SK-N-SH (cell line): ENCODE measurements at regions not wholly inside any gene's neighbourhood (a gene's known extent, or its start where the extent isn't known, plus 50 kb on each side); places are given as distances from the start of the nearest gene placed in this dataset.

Experiments
- CTCF ChIA-PET: fragments of 300-600, 350-600 bp; formaldehyde crosslinking; extraction: SDS; loops from one replicate; lab custom pipeline; 2021; lab: Yijun Ruan, JAX
- POLR2A ChIA-PET: fragments of 350-600 bp; sonication (Branson Sonifier 250); formaldehyde crosslinking; extraction: SDS; loops from one replicate; lab custom pipeline; 2020; ENCODE audit warnings: antibody characterized with exemption, inconsistent platforms; lab: Yijun Ruan, JAX
- DNase-seq: peaks from one replicate; pipeline ENCODE4 v3.0.0; 2012
- H2AFZ ChIP-seq: fragments of 200-600 bp; sonication (generic); 2 replicates; pipeline ENCODE4 v1.8.1; 2016; ENCODE audit warnings: antibody characterized with exemption, mild to moderate bottlenecking, low read depth
- H3F3A ChIP-seq: fragments of 200-600 bp; sonication (generic); replicated peaks from 2 replicates; pipeline ENCODE3; 2016; ENCODE audit warnings: antibody characterized with exemption, mild to moderate bottlenecking; ENCODE audit not compliant: insufficient read depth
- H3K27ac ChIP-seq, 2 experiments: fragments of 200-500 bp in 1 of 2; fragments of 200-600 bp in 1 of 2; sonication (Bioruptor generic) in 1 of 2; sonication (generic), shearing (Covaris generic) in 1 of 2; 2 replicates each; pipeline versions ENCODE4 v1.5.1 to v1.6.1; 2014 to 2016; ENCODE audit warnings: low read depth in 2 of 2, inconsistent platforms in 1 of 2, low read length in 1 of 2, mild to moderate bottlenecking in 1 of 2, mixed read lengths in 1 of 2
- H3K27me3 ChIP-seq: fragments of 200-600 bp; sonication (generic), shearing (Covaris generic); 2 replicates; pipeline ENCODE4 v1.6.1; 2016; ENCODE audit warnings: mixed run types; ENCODE audit not compliant: insufficient read depth
- H3K36me3 ChIP-seq, 2 experiments: fragments of 200-500 bp in 1 of 2; fragments of 200-600 bp in 1 of 2; sonication (Bioruptor generic) in 1 of 2; sonication (generic) in 1 of 2; replicated peaks in 1 of 2; 2 replicates each; pipeline versions ENCODE3 to v1.5.1; 2014 to 2016; ENCODE audit warnings: low read length in 1 of 2, mild to moderate bottlenecking in 1 of 2; ENCODE audit not compliant: insufficient read depth in 2 of 2, control insufficient read depth in 1 of 2
- H3K4me1 ChIP-seq, 2 experiments: fragments of 200-500 bp in 1 of 2; fragments of 200-600 bp in 1 of 2; sonication (Bioruptor generic) in 1 of 2; sonication (generic), shearing (Covaris generic) in 1 of 2; 2 replicates each; pipeline versions ENCODE4 v1.5.1 to v1.6.1; 2014 to 2016; ENCODE audit warnings: low read depth in 1 of 2, low read length in 1 of 2, mixed run types in 1 of 2; ENCODE audit not compliant: insufficient read depth in 2 of 2, control insufficient read depth in 1 of 2
- H3K4me2 ChIP-seq: fragments of 200-600 bp; sonication (generic), shearing (Covaris generic); 2 replicates; pipeline ENCODE4 v1.6.1; 2017; ENCODE audit warnings: mixed run types
- H3K4me3 ChIP-seq, 2 experiments: fragments of 200-500 bp in 1 of 2; fragments of 200-600 bp in 1 of 2; sonication (Bioruptor generic) in 1 of 2; sonication (generic), shearing (Covaris generic) in 1 of 2; 2 replicates each; pipeline versions ENCODE4 v1.5.1 to v1.8.1; 2014 to 2016; ENCODE audit warnings: low read depth in 2 of 2, inconsistent platforms in 1 of 2, low read length in 1 of 2, mild to moderate bottlenecking in 1 of 2, mixed read lengths in 1 of 2, moderate library complexity in 1 of 2
- H3K79me2 ChIP-seq: fragments of 200-600 bp; sonication (generic); 2 replicates; pipeline ENCODE4 v1.8.1; 2017; ENCODE audit warnings: mild to moderate bottlenecking; ENCODE audit not compliant: insufficient read depth
- H3K9ac ChIP-seq: fragments of 200-600 bp; sonication (generic); 2 replicates; pipeline ENCODE4 v1.6.1; 2017; ENCODE audit warnings: mixed run types
- H3K9me2 ChIP-seq: fragments of 200-600 bp; sonication (generic); 2 replicates; pipeline ENCODE4 v1.6.1; 2017; ENCODE audit warnings: mixed run types
- H3K9me3 ChIP-seq: fragments of 200-600 bp; sonication (generic); 2 replicates; pipeline ENCODE4 v1.6.1; 2017; ENCODE audit warnings: mixed run types, mild to moderate bottlenecking, moderate library complexity
- H4K20me1 ChIP-seq: fragments of 200-600 bp; sonication (generic); 2 replicates; pipeline ENCODE4 v1.6.1; 2017; ENCODE audit warnings: mild to moderate bottlenecking, mixed run types; ENCODE audit not compliant: insufficient read depth
- CHD2 ChIP-seq: fragments of 150-350 bp; IDR thresholded peaks from 2 replicates; pipeline ENCODE4 v1.6.1; 2018; ENCODE audit warnings: low read length; ENCODE audit not compliant: partially characterized antibody
- ELF1 ChIP-seq: IDR thresholded peaks from 2 replicates; pipeline ENCODE4 v1.4.0; 2012
- EP300 ChIP-seq, 2 experiments: IDR thresholded peaks; 2 replicates each; pipeline versions ENCODE4 v1.4.0 to v1.6.1; 2012; ENCODE audit warnings: borderline replicate concordance in 1 of 2, low read depth in 1 of 2, low read length in 1 of 2
- EZH2phosphoT487 ChIP-seq: fragments of 200-600 bp; sonication (generic); IDR thresholded peaks from 2 replicates; pipeline ENCODE4 v1.6.1; 2017; ENCODE audit warnings: low read depth, mixed run types, mild to moderate bottlenecking, antibody characterized with exemption, moderate library complexity, borderline replicate concordance
- FOSL2 ChIP-seq: IDR thresholded peaks from 2 replicates; pipeline ENCODE4 v1.4.0; 2012; ENCODE audit warnings: low read depth, mild to moderate bottlenecking, moderate library complexity, borderline replicate concordance
- FOXJ3 ChIP-seq: sonication (generic); formaldehyde crosslinking; IDR thresholded peaks from 2 replicates; pipeline ENCODE4 v1.5.1; 2020; ENCODE audit warnings: mild to moderate bottlenecking, missing genetic modification reagents
- FOXM1 ChIP-seq: IDR thresholded peaks from 2 replicates; pipeline ENCODE4 v1.4.0; 2012; ENCODE audit warnings: low read depth, mild to moderate bottlenecking
- GABPA ChIP-seq: IDR thresholded peaks from 2 replicates; pipeline ENCODE4 v1.4.0; 2012; ENCODE audit warnings: low read depth, mild to moderate bottlenecking
- GATA2 ChIP-seq: sonication (generic); formaldehyde crosslinking; IDR thresholded peaks from 2 replicates; pipeline ENCODE4 v1.5.0; 2020; ENCODE audit warnings: mild to moderate bottlenecking, missing genetic modification reagents
- JUND ChIP-seq: IDR thresholded peaks from 2 replicates; pipeline ENCODE4 v1.4.0; 2012
- MEF2A ChIP-seq: IDR thresholded peaks from 2 replicates; pipeline ENCODE4 v1.4.0; 2012; ENCODE audit warnings: low read depth, borderline replicate concordance
- NFIC ChIP-seq: IDR thresholded peaks from 2 replicates; pipeline ENCODE4 v1.4.0; 2012; ENCODE audit warnings: borderline replicate concordance
- NRF1 ChIP-seq: IDR thresholded peaks from 2 replicates; pipeline ENCODE4 v1.6.1; 2012; ENCODE audit warnings: low read depth, mild to moderate bottlenecking, low read length
- POLR2AphosphoS5 ChIP-seq: IDR thresholded peaks from 2 replicates; pipeline ENCODE4 v1.6.1; 2012; ENCODE audit warnings: low read depth, low read length
- RCOR1 ChIP-seq: fragments of 150-350 bp; IDR thresholded peaks from 2 replicates; pipeline ENCODE4 v1.6.1; 2017; ENCODE audit warnings: antibody characterized with exemption, low read length
- RFX5 ChIP-seq: IDR thresholded peaks from 2 replicates; pipeline ENCODE4 v1.6.1; 2012; ENCODE audit warnings: mild to moderate bottlenecking, improper control_type of control experiment, low read length
- RXRA ChIP-seq: IDR thresholded peaks from 2 replicates; pipeline ENCODE4 v1.4.0; 2012; ENCODE audit warnings: low read depth, mild to moderate bottlenecking, borderline replicate concordance
- TEAD4 ChIP-seq: IDR thresholded peaks from 2 replicates; pipeline ENCODE4 v1.4.0; 2012; ENCODE audit warnings: mild to moderate bottlenecking, borderline replicate concordance; ENCODE audit not compliant: insufficient read depth
- YY1 ChIP-seq: IDR thresholded peaks from 2 replicates; pipeline ENCODE4 v1.4.0; 2012; ENCODE audit warnings: low read depth, mild to moderate bottlenecking
- WGBS: methylation state at CpG from one replicate; pipeline ENCODE4 v1.1.6; 2017; ENCODE audit warnings: low lambda C conversion rate; 5-methylcytosine and 5-hydroxymethylcytosine counted together
- TF ChIP-seq, protein P1 (sequence below): IDR thresholded peaks from 2 replicates; pipeline ENCODE4 v1.4.0; 2012; ENCODE audit warnings: low read depth
- TF ChIP-seq, protein P2 (sequence below): fragments of 150-350 bp; IDR thresholded peaks from 2 replicates; pipeline ENCODE4 v1.6.1; 2017; ENCODE audit warnings: antibody characterized with exemption, low read length, low read depth, borderline replicate concordance
- TF ChIP-seq, protein P3 (sequence below): IDR thresholded peaks from 2 replicates; pipeline ENCODE4 v1.6.1; 2012; ENCODE audit warnings: mild to moderate bottlenecking, low read depth, low read length, moderate library complexity
- TF ChIP-seq, protein P4 (sequence below): fragments of 150-350 bp; IDR thresholded peaks from 2 replicates; pipeline ENCODE4 v1.6.1; 2016; ENCODE audit warnings: mild to moderate bottlenecking, low read depth, low read length
- TF ChIP-seq, protein P5 (sequence below): IDR thresholded peaks from 2 replicates; pipeline ENCODE4 v1.4.0; 2012; ENCODE audit warnings: low read depth, borderline replicate concordance

DNA sequence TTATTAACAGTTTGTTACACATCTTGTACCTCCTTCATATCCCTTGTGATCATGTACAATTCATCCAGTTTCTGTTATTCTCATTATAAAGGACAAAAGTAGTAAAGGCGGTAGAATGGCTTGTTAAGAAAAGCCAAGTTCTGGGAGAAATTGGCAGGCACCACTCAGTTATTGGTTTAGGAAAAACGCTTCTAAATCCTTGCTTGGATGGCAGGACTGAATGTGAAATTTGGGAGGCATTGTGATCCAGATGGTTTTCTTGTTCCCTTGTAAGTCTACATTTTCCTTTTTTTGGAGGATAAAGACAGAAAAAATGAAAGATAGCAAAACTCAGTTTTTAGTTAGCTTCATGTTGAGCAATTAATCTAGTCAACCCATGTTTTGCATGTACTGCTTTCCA, 130.2 kb downstream of the MAT2B start:
- CTCF ChIA-PET: no interaction called here

DNA sequence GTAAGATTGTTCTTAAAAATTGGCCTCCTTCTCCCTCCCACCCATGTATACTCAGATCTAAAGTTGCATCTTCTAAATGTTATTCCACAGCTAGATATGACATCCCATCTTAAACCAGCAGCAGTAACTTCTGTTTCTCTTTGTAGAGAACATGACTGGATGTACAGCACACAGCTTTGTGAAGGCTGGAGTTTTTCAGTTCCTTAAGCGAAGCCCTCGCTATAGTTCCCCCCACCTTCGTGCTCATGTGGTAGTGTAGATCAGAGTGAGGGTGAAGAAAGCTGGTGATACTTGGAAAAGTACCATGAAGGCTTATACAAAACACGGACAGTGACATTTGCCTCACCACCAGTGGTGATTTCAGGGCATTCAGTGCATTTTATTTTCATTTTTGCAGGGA, 137.5 kb downstream of the MAT2B start:
- CTCF ChIA-PET: no interaction called here
- 26% methylated on average over 4 of the region's 4 CpGs for WGBS
- TF ChIP-seq YY1: no peak
- TF ChIP-seq NFIC: no peak
- no peak for TF ChIP-seq JUND
- TF ChIP-seq, protein P1, sequence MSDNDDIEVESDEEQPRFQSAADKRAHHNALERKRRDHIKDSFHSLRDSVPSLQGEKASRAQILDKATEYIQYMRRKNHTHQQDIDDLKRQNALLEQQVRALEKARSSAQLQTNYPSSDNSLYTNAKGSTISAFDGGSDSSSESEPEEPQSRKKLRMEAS: no peak
- TF ChIP-seq, protein P2, sequence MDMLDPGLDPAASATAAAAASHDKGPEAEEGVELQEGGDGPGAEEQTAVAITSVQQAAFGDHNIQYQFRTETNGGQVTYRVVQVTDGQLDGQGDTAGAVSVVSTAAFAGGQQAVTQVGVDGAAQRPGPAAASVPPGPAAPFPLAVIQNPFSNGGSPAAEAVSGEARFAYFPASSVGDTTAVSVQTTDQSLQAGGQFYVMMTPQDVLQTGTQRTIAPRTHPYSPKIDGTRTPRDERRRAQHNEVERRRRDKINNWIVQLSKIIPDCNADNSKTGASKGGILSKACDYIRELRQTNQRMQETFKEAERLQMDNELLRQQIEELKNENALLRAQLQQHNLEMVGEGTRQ: no peak
- no peak for TF ChIP-seq POLR2AphosphoS5
- no peak for TF ChIP-seq ELF1
- no peak for TF ChIP-seq NRF1
- TF ChIP-seq RXRA: no peak
- TF ChIP-seq TEAD4: no peak
- TF ChIP-seq FOXJ3 (CRISPR knock-in tag): no peak
- TF ChIP-seq FOSL2: no peak
- no peak for TF ChIP-seq EZH2phosphoT487
- TF ChIP-seq CHD2: no peak
- TF ChIP-seq RFX5: no peak

More for the DNA sequence above, 130.2 kb downstream of the MAT2B start:
- Histone ChIP-seq H3K9me2 (no peaks in the 10 kb centered on the region), H3F3A (no peaks in the 10 kb centered on the region), H3K9ac (no peak overlapping the region), H3K9me3 (no peaks in the 10 kb centered on the region), H3K27ac (no peak overlapping the region), H3K79me2 (no peaks in the 10 kb centered on the region), H3K27me3 (no peaks in the 10 kb centered on the region), H3K4me2 (no peak overlapping the region), H3K36me3 (no peaks in the 10 kb centered on the region), H3K4me1 (peaks cover 0 to 3% of the 10 kb centered on the region in 2 experiments; a peak in 1 of 4 replicates), H4K20me1 (no peaks in the 10 kb centered on the region), H2AFZ (no peak overlapping the region), H3K4me3 (no peak overlapping the region)
- WGBS: 60% methylated on average over 2 of the region's 2 CpGs
- POLR2A ChIA-PET: no interaction called here
- no peak for DNase-seq
- TF ChIP-seq, protein P3, sequence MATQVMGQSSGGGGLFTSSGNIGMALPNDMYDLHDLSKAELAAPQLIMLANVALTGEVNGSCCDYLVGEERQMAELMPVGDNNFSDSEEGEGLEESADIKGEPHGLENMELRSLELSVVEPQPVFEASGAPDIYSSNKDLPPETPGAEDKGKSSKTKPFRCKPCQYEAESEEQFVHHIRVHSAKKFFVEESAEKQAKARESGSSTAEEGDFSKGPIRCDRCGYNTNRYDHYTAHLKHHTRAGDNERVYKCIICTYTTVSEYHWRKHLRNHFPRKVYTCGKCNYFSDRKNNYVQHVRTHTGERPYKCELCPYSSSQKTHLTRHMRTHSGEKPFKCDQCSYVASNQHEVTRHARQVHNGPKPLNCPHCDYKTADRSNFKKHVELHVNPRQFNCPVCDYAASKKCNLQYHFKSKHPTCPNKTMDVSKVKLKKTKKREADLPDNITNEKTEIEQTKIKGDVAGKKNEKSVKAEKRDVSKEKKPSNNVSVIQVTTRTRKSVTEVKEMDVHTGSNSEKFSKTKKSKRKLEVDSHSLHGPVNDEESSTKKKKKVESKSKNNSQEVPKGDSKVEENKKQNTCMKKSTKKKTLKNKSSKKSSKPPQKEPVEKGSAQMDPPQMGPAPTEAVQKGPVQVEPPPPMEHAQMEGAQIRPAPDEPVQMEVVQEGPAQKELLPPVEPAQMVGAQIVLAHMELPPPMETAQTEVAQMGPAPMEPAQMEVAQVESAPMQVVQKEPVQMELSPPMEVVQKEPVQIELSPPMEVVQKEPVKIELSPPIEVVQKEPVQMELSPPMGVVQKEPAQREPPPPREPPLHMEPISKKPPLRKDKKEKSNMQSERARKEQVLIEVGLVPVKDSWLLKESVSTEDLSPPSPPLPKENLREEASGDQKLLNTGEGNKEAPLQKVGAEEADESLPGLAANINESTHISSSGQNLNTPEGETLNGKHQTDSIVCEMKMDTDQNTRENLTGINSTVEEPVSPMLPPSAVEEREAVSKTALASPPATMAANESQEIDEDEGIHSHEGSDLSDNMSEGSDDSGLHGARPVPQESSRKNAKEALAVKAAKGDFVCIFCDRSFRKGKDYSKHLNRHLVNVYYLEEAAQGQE: no peak
- TF ChIP-seq TEAD4 (no peak), EP300 (IDR thresholded peaks at IDR 0.05; ENCODE audit: borderline replicate concordance in 1 of 2, low read depth in 1 of 2, low read length in 1 of 2) (no peak), RCOR1 (no peak), GABPA (no peak), CHD2 (no peak), FOXJ3 (CRISPR knock-in tag) (no peak), MEF2A (no peak), GATA2 (CRISPR knock-in tag) (no peak), FOXM1 (no peak)
- TF ChIP-seq, protein P4, sequence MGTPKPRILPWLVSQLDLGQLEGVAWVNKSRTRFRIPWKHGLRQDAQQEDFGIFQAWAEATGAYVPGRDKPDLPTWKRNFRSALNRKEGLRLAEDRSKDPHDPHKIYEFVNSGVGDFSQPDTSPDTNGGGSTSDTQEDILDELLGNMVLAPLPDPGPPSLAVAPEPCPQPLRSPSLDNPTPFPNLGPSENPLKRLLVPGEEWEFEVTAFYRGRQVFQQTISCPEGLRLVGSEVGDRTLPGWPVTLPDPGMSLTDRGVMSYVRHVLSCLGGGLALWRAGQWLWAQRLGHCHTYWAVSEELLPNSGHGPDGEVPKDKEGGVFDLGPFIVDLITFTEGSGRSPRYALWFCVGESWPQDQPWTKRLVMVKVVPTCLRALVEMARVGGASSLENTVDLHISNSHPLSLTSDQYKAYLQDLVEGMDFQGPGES: no peak
- TF ChIP-seq, protein P5, sequence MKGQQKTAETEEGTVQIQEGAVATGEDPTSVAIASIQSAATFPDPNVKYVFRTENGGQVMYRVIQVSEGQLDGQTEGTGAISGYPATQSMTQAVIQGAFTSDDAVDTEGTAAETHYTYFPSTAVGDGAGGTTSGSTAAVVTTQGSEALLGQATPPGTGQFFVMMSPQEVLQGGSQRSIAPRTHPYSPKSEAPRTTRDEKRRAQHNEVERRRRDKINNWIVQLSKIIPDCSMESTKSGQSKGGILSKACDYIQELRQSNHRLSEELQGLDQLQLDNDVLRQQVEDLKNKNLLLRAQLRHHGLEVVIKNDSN: no peak

More for the DNA sequence above, 137.5 kb downstream of the MAT2B start:
- no peaks in the 10 kb centered on the region for H3K9me3 ChIP-seq
- H3K9me2 ChIP-seq: no peaks in the 10 kb centered on the region
- H4K20me1 ChIP-seq: no peaks in the 10 kb centered on the region
- no peaks in the 10 kb centered on the region for H3K79me2 ChIP-seq
- no peak overlapping the region for H3K4me2 ChIP-seq
- no peak overlapping the region for H3K9ac ChIP-seq
- H3K27me3 ChIP-seq: no peaks in the 10 kb centered on the region
- H3K36me3 ChIP-seq: no peaks in the 10 kb centered on the region
- no peaks in the 10 kb centered on the region for H3K4me1 ChIP-seq
- no peak for DNase-seq
- H3K27ac ChIP-seq: no peak overlapping the region
- no peak overlapping the region for H2AFZ ChIP-seq
- POLR2A ChIA-PET: no interaction called here
- H3K4me3 ChIP-seq: no peak overlapping the region
- no peaks in the 10 kb centered on the region for H3F3A ChIP-seq
